ENCODE measurements at regions not wholly inside any gene's neighbourhood (a gene's known extent, or its start where the extent isn't known, plus 50 kb on each side); places are given as distances from the start of the nearest gene placed in this dataset.

DNA sequence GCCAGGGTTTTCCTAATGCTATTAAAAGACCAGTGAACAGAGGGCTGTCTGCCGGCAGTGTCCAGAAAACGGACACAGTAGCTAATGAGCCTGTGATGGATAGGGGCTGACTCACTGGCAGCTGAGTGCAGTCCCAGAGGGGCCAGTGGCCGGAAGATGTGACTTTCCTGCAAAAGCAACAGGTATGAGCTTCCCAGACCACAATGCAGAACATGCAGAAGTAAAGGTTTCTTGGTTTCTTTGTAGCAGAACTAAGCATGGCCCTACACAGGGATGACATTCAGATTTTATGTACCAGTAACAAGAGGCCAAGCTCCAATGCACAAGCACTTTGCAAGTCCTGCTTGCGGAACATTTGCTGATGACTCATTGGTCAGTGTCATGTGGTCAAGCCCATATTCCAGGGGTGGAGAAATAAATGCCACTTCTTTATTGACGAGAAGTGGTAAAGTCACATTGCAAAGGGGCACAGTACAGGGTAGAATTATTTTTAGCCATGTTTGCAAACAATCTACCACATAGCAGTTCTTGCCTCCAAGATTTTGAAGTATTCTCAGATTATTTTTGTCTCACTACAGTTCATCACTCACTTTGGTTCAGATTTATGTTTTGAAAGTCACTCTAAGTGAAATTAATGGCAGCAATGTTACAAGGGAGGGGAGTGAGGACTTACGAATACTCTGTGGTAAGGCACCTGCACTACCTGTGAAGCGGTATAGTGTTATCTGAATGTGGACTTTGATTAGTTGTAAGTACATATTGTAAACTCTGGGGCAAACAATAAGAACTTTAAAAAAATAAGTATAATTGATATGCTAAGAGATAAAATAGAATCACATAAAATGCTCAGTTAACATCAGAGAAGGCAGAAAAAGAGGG is 263.3 kb downstream of the ABHD5 start:
- TF ChIP-seq, protein P1, sequence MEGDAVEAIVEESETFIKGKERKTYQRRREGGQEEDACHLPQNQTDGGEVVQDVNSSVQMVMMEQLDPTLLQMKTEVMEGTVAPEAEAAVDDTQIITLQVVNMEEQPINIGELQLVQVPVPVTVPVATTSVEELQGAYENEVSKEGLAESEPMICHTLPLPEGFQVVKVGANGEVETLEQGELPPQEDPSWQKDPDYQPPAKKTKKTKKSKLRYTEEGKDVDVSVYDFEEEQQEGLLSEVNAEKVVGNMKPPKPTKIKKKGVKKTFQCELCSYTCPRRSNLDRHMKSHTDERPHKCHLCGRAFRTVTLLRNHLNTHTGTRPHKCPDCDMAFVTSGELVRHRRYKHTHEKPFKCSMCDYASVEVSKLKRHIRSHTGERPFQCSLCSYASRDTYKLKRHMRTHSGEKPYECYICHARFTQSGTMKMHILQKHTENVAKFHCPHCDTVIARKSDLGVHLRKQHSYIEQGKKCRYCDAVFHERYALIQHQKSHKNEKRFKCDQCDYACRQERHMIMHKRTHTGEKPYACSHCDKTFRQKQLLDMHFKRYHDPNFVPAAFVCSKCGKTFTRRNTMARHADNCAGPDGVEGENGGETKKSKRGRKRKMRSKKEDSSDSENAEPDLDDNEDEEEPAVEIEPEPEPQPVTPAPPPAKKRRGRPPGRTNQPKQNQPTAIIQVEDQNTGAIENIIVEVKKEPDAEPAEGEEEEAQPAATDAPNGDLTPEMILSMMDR (IDR thresholded peaks at IDR 0.05), result no peak
- TF ChIP-seq POLR2AphosphoS5 (IDR thresholded peaks at IDR 0.05), result no peak

All from stomach (tissue), 4 donors.